Dendritic cell treated with granulocyte-macrophage colony-stimulating factor and Interleukin-4, amounts not matched to agents 40 ng/mL and 50 ng/mL, for 4 days (primary cell): ENCODE measurements at regions not wholly inside any gene's neighbourhood (a gene's known extent, or its start where the extent isn't known, plus 50 kb on each side); places are given as distances from the start of the nearest gene placed in this dataset.

Experiments used
- H3K27ac Mint-ChIP-seq: one replicate; pipeline ENCODE4 v1.8.0; 2022; ENCODE audit warnings: mild to moderate bottlenecking, mixed read lengths
- H3K27me3 Mint-ChIP-seq: one replicate; pipeline ENCODE4 v1.8.0; 2022; ENCODE audit warnings: mild to moderate bottlenecking, mixed read lengths
- H3K36me3 Mint-ChIP-seq: one replicate; pipeline ENCODE4 v1.8.0; 2022; ENCODE audit warnings: low read depth, mixed read lengths
- H3K4me1 Mint-ChIP-seq: one replicate; pipeline ENCODE4 v1.8.0; 2022; ENCODE audit warnings: low read depth, mixed read lengths
- H3K4me3 Mint-ChIP-seq: one replicate; pipeline ENCODE4 v1.8.0; 2022; ENCODE audit warnings: mild to moderate bottlenecking, moderate library complexity, mixed read lengths
- H3K9me3 Mint-ChIP-seq: one replicate; pipeline ENCODE4 v1.8.0; 2022; ENCODE audit warnings: mixed read lengths
- intact Hi-C: fragments of 100-400 bp; cut with micrococcal nuclease; formaldehyde crosslinking; loops from one replicate; pipeline ENCODE4 v1.15.0; 2022

DNA sequence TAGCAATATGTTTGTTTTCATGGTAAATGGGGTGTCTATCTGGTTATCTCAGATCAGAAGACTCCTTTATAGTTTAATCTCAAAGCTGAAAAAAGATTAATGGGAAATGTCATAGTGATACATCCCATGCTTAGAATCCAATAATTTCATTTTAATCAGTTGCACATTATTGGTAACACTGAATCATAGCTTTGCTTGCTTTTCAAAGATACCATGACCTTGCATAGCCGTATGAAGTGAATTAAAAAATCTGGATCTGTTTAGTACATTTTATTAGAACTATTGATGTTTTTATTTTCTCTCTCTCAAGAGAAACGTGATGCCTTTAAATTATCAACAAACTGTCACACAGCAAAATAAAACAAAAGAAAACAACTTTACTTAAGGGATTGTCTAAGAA lies 506.7 kb upstream of the SGO1 start:
- peaks cover 33% of the 10 kb centered on the region for H3K9me3 Mint-ChIP-seq
- no peak overlapping the region for H3K27ac Mint-ChIP-seq
- no peaks in the 10 kb centered on the region for H3K27me3 Mint-ChIP-seq
- H3K4me3 Mint-ChIP-seq: no peak overlapping the region
- intact Hi-C loops: no loop called here
- no peaks in the 10 kb centered on the region for H3K36me3 Mint-ChIP-seq
- no peaks in the 10 kb centered on the region for H3K4me1 Mint-ChIP-seq

DNA sequence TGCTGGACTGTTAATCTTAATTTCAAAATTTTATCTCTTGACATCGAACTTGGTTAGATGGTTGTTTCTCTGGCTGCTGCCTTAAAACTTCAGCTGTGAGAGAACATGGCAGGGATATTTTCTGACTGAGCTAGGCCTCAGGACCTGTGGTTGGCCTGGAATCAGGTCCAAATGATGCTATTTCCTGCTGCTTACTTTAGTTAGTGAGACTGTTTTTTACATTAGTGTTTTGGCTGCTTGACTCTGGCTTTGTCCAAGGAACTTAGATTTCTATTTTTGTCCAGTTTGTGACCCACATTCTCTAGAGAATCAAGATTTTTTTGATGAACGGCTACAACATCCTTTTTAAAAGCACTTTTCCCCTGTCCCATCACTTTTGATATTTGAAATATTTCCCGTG lies 497.9 kb upstream of the SGO1 start:
- H3K27me3 Mint-ChIP-seq: no peaks in the 10 kb centered on the region
- no peak overlapping the region for H3K27ac Mint-ChIP-seq
- intact Hi-C loops: no loop called here

DNA sequence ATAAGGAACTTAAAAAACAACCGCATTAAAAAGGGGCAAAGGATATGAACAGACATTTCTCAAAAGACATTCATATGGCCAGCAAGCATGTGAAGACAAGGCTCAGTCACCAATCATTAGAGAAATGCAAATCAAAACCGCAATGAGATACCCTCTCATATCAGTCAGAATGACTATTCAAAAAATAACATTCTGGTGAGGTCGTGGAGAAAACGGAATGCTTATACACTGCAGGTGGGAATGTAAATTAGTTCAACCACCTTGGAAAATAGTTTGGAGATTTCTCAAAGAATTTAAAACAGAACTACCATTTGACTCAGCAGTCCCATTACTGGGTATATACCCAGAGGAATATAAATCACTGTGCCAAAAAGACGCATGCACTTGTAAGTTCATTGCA lies 496.6 kb upstream of the SGO1 start:
- H3K27me3 Mint-ChIP-seq: no peaks in the 10 kb centered on the region
- H3K27ac Mint-ChIP-seq: no peak overlapping the region
- peaks cover 43% of the 10 kb centered on the region for H3K9me3 Mint-ChIP-seq
- intact Hi-C loops: no loop called here
- H3K4me1 Mint-ChIP-seq: no peaks in the 10 kb centered on the region
- no peaks in the 10 kb centered on the region for H3K36me3 Mint-ChIP-seq
- no peak overlapping the region for H3K4me3 Mint-ChIP-seq

More for the DNA sequence above, 497.9 kb upstream of the SGO1 start:
- Mint-ChIP-seq H3K4me1 (no peaks in the 10 kb centered on the region), H3K9me3 (peaks cover 55% of the 10 kb centered on the region), H3K4me3 (no peak overlapping the region), H3K36me3 (no peaks in the 10 kb centered on the region)

GRCh38 chr3:20680990-20681628 lies 495.1 kb upstream of the SGO1 start:
- intact Hi-C loops: no loop called here
- Mint-ChIP-seq H3K36me3 (no peaks in the 10 kb centered on the region), H3K9me3 (peaks cover 29% of the 10 kb centered on the region), H3K4me3 (no peak overlapping the region), H3K27me3 (no peaks in the 10 kb centered on the region), H3K27ac (no peak overlapping the region), H3K4me1 (no peaks in the 10 kb centered on the region)

DNA sequence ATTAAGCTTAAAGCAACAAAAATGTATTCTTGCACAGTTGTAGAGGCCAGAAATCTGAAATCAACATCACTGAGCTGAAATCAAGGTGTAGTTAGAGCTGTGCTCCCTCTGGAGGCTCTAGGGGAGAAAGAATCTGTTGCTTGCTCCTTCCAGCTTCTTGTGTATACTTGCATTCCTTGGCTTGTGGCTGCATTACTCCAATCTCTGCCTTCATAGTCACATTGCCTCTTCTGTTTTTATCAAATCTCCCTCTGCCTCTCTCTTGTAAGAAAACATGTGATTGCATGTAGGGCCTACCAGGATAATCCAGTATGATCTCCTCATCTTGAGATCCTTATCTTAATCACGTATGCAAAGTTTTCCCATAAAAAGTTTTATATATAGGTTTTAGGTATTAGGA lies 487.9 kb upstream of the SGO1 start:
- no peaks in the 10 kb centered on the region for H3K4me1 Mint-ChIP-seq
- no peak overlapping the region for H3K27ac Mint-ChIP-seq
- H3K9me3 Mint-ChIP-seq: peaks cover 27% of the 10 kb centered on the region
- no peaks in the 10 kb centered on the region for H3K27me3 Mint-ChIP-seq
- H3K36me3 Mint-ChIP-seq: no peaks in the 10 kb centered on the region
- intact Hi-C loops: no loop called here
- no peak overlapping the region for H3K4me3 Mint-ChIP-seq

DNA sequence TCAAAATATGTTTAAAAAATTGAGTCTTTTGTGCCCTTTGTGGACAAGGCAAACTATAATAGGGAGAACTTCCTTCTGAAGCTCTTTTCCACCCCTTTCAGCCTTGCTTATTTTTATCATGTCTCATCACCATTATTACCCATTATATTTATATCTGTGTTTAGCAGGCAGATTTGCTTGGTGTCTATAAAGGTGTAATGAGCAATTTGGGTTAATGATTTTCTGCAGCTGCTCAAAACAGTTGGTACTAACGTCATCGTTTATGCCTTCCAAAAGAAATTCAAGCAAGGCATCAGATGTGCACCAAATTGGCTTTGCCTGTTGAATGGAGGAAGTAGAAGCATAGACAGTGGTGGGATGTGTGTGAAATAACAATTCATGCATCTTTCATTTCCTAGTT lies 483.7 kb upstream of the SGO1 start:
- H3K4me1 Mint-ChIP-seq: no peaks in the 10 kb centered on the region
- peaks cover 35% of the 10 kb centered on the region for H3K9me3 Mint-ChIP-seq
- no peak overlapping the region for H3K27ac Mint-ChIP-seq
- no peaks in the 10 kb centered on the region for H3K36me3 Mint-ChIP-seq
- intact Hi-C loops: no loop called here
- H3K27me3 Mint-ChIP-seq: no peaks in the 10 kb centered on the region
- H3K4me3 Mint-ChIP-seq: no peak overlapping the region

DNA sequence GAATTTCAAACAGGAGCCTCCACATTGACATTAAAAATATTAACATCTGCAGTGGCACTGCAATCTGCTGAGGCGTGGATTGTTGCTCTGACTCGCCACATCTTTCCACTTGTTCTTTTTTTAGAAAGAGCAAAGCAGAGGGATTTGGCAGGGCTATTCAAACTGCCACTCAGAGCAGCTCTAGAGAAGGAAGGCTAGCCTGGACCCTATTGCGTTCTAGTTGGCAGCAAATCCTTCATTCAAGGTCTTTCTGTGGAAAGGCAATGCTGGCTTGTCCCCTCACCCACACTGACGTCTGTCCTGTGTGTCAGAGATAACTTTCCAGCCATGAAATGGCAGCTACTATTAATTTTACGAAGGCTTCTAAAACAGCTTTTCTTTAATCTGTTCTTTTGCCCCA lies 483.2 kb upstream of the SGO1 start:
- intact Hi-C loops: no loop called here
- H3K27ac Mint-ChIP-seq: no peak overlapping the region
- no peak overlapping the region for H3K4me3 Mint-ChIP-seq
- no peaks in the 10 kb centered on the region for H3K36me3 Mint-ChIP-seq
- H3K9me3 Mint-ChIP-seq: peaks cover 36% of the 10 kb centered on the region
- no peaks in the 10 kb centered on the region for H3K4me1 Mint-ChIP-seq
- H3K27me3 Mint-ChIP-seq: no peaks in the 10 kb centered on the region

GRCh38 chr3:20668411-20668810 lies 482.4 kb upstream of the SGO1 start:
- Mint-ChIP-seq H3K4me1 (no peaks in the 10 kb centered on the region), H3K36me3 (no peaks in the 10 kb centered on the region), H3K4me3 (no peak overlapping the region), H3K9me3 (peaks cover 36% of the 10 kb centered on the region), H3K27ac (no peak overlapping the region), H3K27me3 (no peaks in the 10 kb centered on the region)
- intact Hi-C loops: no loop called here

- H3K9me3 Mint-ChIP-seq: peaks cover 19% of the 10 kb centered on the region
- H3K4me3 Mint-ChIP-seq: no peak overlapping the region
- no peaks in the 10 kb centered on the region for H3K4me1 Mint-ChIP-seq
- no peak overlapping the region for H3K27ac Mint-ChIP-seq
- no peaks in the 10 kb centered on the region for H3K27me3 Mint-ChIP-seq
- H3K36me3 Mint-ChIP-seq: no peaks in the 10 kb centered on the region
- intact Hi-C loops: no loop called here
These were observed 480.1 kb upstream of the SGO1 start for GRCh38 chr3:20666091-20666490.

DNA sequence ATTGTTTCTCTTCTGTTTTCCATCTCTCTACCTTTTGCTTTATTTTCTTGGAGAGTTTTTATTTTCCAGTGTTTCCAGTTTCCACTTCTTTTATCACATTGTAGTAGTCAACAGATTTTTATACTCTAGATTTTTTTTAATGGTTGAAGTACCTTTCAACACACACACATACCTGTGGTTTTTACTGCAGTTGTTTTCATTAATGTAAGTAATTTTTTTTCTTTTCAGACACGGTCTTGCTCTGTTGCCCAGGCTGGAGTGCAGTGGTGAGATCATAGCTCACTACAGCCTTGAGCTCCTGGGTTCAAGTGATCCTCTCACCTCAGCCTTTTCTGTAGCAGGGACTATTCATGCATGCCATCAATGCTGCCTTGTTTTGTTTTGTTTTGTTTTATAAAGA lies 472.5 kb upstream of the SGO1 start:
- Mint-ChIP-seq H3K27ac (no peak overlapping the region), H3K4me3 (no peak overlapping the region), H3K27me3 (no peaks in the 10 kb centered on the region), H3K4me1 (no peaks in the 10 kb centered on the region), H3K36me3 (no peaks in the 10 kb centered on the region), H3K9me3 (peaks cover 39% of the 10 kb centered on the region)
- intact Hi-C loops: no loop called here

GRCh38 chr3:20657560-20657959 lies 471.6 kb upstream of the SGO1 start:
- Mint-ChIP-seq H3K36me3 (no peaks in the 10 kb centered on the region), H3K4me3 (no peak overlapping the region), H3K27ac (no peak overlapping the region), H3K27me3 (no peaks in the 10 kb centered on the region), H3K4me1 (no peaks in the 10 kb centered on the region), H3K9me3 (peaks cover 39% of the 10 kb centered on the region)
- intact Hi-C loops: no loop called here

DNA sequence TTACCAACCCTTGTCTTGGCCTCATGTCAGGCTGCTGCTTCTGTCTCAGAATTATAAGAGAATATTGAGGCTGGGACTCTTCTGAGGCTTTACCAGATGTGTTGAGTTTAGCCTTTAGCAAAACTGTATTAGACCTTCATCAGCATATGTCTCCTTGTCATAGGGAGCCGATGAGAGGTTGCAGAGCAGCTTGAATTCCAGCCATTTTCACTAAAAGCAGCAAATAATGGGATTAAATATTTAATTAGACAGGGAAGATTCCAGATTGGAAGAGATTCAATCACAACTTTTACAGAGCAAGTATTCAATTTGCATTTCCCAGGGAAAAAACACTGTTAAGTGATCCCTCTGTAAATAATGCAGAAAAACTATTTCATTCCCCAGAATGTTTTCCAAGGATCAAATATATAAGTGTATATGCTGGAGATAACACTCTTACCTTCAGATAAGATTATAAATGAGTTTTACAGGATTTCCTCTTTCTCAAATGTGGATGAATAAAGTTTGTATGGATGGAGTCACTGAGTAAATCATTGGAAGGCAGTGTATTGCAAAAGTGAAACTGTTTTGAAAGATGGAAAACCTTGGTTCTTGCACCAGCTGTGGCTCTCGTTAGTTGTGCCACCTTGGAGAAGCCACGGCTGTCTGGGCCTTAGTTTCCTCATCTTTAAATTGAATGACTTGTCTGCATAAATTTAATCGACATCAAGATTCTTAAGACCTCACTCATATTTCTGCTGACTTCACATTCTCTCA lies 466.4 kb upstream of the SGO1 start:
- no peaks in the 10 kb centered on the region for H3K27me3 Mint-ChIP-seq
- intact Hi-C loops: no loop called here
- H3K9me3 Mint-ChIP-seq: peaks cover 33% of the 10 kb centered on the region
- no peaks in the 10 kb centered on the region for H3K36me3 Mint-ChIP-seq
- H3K27ac Mint-ChIP-seq: no peak overlapping the region
- H3K4me3 Mint-ChIP-seq: no peak overlapping the region
- H3K4me1 Mint-ChIP-seq: no peaks in the 10 kb centered on the region

GRCh38 chr3:20648921-20649381 lies 462.9 kb upstream of the SGO1 start:
- Mint-ChIP-seq H3K4me1 (no peaks in the 10 kb centered on the region), H3K27ac (no peak overlapping the region), H3K36me3 (no peaks in the 10 kb centered on the region), H3K4me3 (no peak overlapping the region), H3K27me3 (no peaks in the 10 kb centered on the region), H3K9me3 (peaks cover 31% of the 10 kb centered on the region)
- intact Hi-C loops: no loop called here

- no peaks in the 10 kb centered on the region for H3K36me3 Mint-ChIP-seq
- H3K4me1 Mint-ChIP-seq: no peaks in the 10 kb centered on the region
- H3K27me3 Mint-ChIP-seq: no peaks in the 10 kb centered on the region
- intact Hi-C loops: no loop called here
- H3K27ac Mint-ChIP-seq: no peak overlapping the region
- H3K9me3 Mint-ChIP-seq: peaks cover 31% of the 10 kb centered on the region
- H3K4me3 Mint-ChIP-seq: no peak overlapping the region
These were observed 462.3 kb upstream of the SGO1 start for GRCh38 chr3:20648294-20648693.

GRCh38 chr3:20646425-20646824 lies 460.4 kb upstream of the SGO1 start:
- intact Hi-C loops: no loop called here
- H3K27ac Mint-ChIP-seq: no peak overlapping the region
- H3K9me3 Mint-ChIP-seq: peaks cover 31% of the 10 kb centered on the region
- H3K36me3 Mint-ChIP-seq: no peaks in the 10 kb centered on the region
- no peaks in the 10 kb centered on the region for H3K4me1 Mint-ChIP-seq
- no peaks in the 10 kb centered on the region for H3K27me3 Mint-ChIP-seq
- no peak overlapping the region for H3K4me3 Mint-ChIP-seq
